ENCODE measurements at regions not wholly inside any gene's neighbourhood (a gene's known extent, or its start where the extent isn't known, plus 50 kb on each side); places are given as distances from the start of the nearest gene placed in this dataset.

DNA sequence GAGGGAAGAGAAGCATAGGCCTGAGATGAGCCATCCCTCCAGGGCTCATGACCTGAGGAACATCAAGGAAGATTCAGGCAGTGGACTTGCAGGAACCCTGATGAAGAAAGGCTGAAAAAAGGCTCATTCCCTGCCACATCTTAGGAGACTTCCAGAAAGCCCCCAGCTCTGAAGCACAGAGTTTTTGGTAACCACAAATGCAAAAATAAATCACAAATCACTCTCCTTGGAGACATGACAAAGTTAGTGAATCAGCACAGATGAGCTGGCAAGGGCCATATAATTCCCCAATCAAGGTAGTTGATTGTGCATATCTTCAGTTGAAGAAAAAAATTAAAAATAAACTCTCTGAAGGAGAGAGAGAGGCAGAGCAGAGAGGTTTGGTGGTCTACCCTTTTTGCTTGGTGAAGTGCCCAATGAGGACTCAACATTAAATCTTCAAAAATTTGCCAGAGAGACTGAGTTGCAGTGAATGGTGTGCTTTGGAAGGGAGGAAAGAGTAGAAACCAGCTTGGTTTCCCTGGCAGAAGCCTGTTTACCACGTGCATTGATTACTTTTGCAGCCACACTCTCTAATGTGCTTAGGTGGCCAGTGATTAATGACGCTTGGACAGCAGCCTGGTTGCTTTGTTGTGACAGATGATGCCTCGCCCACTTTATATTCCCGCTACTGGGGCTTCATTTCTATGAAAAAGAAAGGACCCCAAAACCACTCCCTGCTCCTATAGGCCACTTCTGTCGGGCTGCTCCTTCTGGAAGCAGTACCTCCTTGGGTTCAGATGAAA is 257.4 kb upstream of the SLC14A2 start:
- TF ChIP-seq, protein P1, sequence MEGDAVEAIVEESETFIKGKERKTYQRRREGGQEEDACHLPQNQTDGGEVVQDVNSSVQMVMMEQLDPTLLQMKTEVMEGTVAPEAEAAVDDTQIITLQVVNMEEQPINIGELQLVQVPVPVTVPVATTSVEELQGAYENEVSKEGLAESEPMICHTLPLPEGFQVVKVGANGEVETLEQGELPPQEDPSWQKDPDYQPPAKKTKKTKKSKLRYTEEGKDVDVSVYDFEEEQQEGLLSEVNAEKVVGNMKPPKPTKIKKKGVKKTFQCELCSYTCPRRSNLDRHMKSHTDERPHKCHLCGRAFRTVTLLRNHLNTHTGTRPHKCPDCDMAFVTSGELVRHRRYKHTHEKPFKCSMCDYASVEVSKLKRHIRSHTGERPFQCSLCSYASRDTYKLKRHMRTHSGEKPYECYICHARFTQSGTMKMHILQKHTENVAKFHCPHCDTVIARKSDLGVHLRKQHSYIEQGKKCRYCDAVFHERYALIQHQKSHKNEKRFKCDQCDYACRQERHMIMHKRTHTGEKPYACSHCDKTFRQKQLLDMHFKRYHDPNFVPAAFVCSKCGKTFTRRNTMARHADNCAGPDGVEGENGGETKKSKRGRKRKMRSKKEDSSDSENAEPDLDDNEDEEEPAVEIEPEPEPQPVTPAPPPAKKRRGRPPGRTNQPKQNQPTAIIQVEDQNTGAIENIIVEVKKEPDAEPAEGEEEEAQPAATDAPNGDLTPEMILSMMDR (IDR thresholded peaks at IDR 0.05): no peak
- TF ChIP-seq POLR2A (IDR thresholded peaks at IDR 0.05) (no peak), POLR2AphosphoS5 (IDR thresholded peaks at IDR 0.05) (no peak)

All from stomach (tissue), 4 donors.